Body of pancreas (tissue), 4 donors: ENCODE measurements at regions not wholly inside any gene's neighbourhood (a gene's known extent, or its start where the extent isn't known, plus 50 kb on each side); places are given as distances from the start of the nearest gene placed in this dataset.

Source experiments
- POLR2A ChIP-seq, 3 donors: fragments of 450-650 bp; IDR thresholded peaks; one replicate each; pipeline ENCODE4 v1.6.1; 2016; ENCODE audit warnings: antibody characterized with exemption in 3 of 3, mild to moderate bottlenecking in 2 of 3
- TF ChIP-seq, protein P1 (sequence below), 7 experiments: fragments of 450-650 bp in 4 of 7; fragments of 200-600 bp in 3 of 7; sonication (generic) in 3 of 7; IDR thresholded peaks; one replicate each; pipeline ENCODE4 v1.5.1; 2016 to 2019; ENCODE audit warnings: antibody characterized with exemption in 7 of 7

DNA sequence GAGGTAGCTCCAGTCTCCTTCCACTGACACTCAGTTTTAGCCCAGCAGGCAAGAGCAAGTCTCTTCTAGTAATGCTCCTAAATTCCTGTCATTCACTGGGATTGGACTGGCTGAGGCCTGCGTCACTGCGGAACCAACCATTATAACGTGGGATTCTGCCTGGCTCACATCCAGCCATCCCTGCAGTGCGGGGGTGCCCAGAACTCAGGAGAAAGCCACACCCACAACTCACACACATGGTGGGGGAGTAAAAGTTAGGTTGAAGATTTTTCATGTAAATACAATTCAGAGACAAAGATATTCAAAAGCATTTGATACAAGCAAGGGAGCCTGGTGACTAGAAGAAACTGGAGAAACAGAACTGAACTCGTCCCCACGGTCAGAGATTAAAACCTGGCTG, 504.0 kb upstream of the CDH4 start:
- TF ChIP-seq, protein P1, sequence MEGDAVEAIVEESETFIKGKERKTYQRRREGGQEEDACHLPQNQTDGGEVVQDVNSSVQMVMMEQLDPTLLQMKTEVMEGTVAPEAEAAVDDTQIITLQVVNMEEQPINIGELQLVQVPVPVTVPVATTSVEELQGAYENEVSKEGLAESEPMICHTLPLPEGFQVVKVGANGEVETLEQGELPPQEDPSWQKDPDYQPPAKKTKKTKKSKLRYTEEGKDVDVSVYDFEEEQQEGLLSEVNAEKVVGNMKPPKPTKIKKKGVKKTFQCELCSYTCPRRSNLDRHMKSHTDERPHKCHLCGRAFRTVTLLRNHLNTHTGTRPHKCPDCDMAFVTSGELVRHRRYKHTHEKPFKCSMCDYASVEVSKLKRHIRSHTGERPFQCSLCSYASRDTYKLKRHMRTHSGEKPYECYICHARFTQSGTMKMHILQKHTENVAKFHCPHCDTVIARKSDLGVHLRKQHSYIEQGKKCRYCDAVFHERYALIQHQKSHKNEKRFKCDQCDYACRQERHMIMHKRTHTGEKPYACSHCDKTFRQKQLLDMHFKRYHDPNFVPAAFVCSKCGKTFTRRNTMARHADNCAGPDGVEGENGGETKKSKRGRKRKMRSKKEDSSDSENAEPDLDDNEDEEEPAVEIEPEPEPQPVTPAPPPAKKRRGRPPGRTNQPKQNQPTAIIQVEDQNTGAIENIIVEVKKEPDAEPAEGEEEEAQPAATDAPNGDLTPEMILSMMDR (IDR thresholded peaks at IDR 0.05): no peak
- TF ChIP-seq POLR2A (IDR thresholded peaks at IDR 0.05): no peak
